Aorta (tissue), 5 donors: ENCODE measurements at regions not wholly inside any gene's neighbourhood (a gene's known extent, or its start where the extent isn't known, plus 50 kb on each side); places are given as distances from the start of the nearest gene placed in this dataset.

Source experiments
- ATAC-seq: fragments of 200-7000 bp; cut with Tn5 transposase; one replicate; pipeline ENCODE4 v1.9.1; 2022; ENCODE audit warnings: moderate library complexity; ENCODE audit not compliant: low FRiP score
- DNase-seq, 2 donors: peaks; one replicate each; pipeline ENCODE4 v3.0.0-alpha.2; 2020
- H3K27ac ChIP-seq, 2 donors: one replicate each; pipeline ENCODE4 v1.5.1; 2013; ENCODE audit warnings: low read length in 2 of 2, mild to moderate bottlenecking in 2 of 2, moderate library complexity in 2 of 2, control low read depth in 1 of 2, inconsistent platforms in 1 of 2, low read depth in 1 of 2
- H3K27me3 ChIP-seq, 2 donors: one replicate each; pipeline ENCODE4 v1.6.1; 2013; ENCODE audit warnings: control low read depth in 1 of 2, low read length in 1 of 2, mild to moderate bottlenecking in 1 of 2, moderate library complexity in 1 of 2; ENCODE audit not compliant: insufficient read depth in 2 of 2, control insufficient read depth in 1 of 2
- H3K36me3 ChIP-seq, 2 donors: one replicate each; pipeline ENCODE4 v1.6.1; 2013; ENCODE audit warnings: control low read depth in 1 of 2, low read length in 1 of 2, mild to moderate bottlenecking in 1 of 2; ENCODE audit not compliant: insufficient read depth in 2 of 2, control insufficient read depth in 1 of 2
- H3K4me1 ChIP-seq, 2 donors: one replicate each; pipeline ENCODE4 v1.6.1; 2013; ENCODE audit warnings: low read length in 2 of 2, control low read depth in 1 of 2, mild to moderate bottlenecking in 1 of 2, moderate library complexity in 1 of 2; ENCODE audit not compliant: insufficient read depth in 2 of 2, control insufficient read depth in 1 of 2
- H3K4me3 ChIP-seq, 2 donors: one replicate each; pipeline ENCODE4 v1.5.1; 2013; ENCODE audit warnings: low read length in 2 of 2, control low read depth in 1 of 2, mild to moderate bottlenecking in 1 of 2
- H3K9me3 ChIP-seq: one replicate; pipeline ENCODE4 v1.6.1; 2013; ENCODE audit warnings: mild to moderate bottlenecking, low read length; ENCODE audit not compliant: control insufficient read depth
- WGBS, 2 donors: extraction: QIAGEN DNeasy Blood & Tissue Kit; methylation state at CpG; one replicate each; pipeline ENCODE4 v1.1.7; 2013; 5-methylcytosine and 5-hydroxymethylcytosine counted together
- intact Hi-C, 2 donors: fragments of 100-400 bp; cut with DNase I; formaldehyde crosslinking; loops; one replicate each; pipeline versions ENCODE4 v1.14.2 to v1.15.0; 2022
- donor health status: healthy with polysubstance abuse.
- donor health status: Bipolar disorder and iron deficiency.
- donor health status: DM: no; HTN: no; CAD: no.
- donor health status: DM: no; HTN: no; CAD: no.
- donor health status: DM: yes; HTN: yes; CAD: no.

- intact Hi-C loops, result no loop called here
These were observed 60.3 kb upstream of the IQSEC1 start for GRCh38 chr3:13133471-13133981.

GRCh38 chr3:13132731-13133410, 59.6 kb upstream of the IQSEC1 start:
- no peak for DNase-seq
- Histone ChIP-seq H3K4me1 (no peaks in the 10 kb centered on the region), H3K27ac (no peak overlapping the region), H3K4me3 (no peak overlapping the region), H3K27me3 (no peaks in the 10 kb centered on the region), H3K36me3 (no peaks in the 10 kb centered on the region), H3K9me3 (no peaks in the 10 kb centered on the region)
- intact Hi-C loops, result no loop called here
- WGBS, 2 donors, result 64 to 69% methylated on average over 6 of the region's 6 CpGs
- no peak for ATAC-seq

More at GRCh38 chr3:13133471-13133981, 60.3 kb upstream of the IQSEC1 start:
- Histone ChIP-seq H3K4me3 (no peak overlapping the region), H3K27ac (no peak overlapping the region), H3K36me3 (no peaks in the 10 kb centered on the region), H3K27me3 (no peaks in the 10 kb centered on the region), H3K4me1 (no peaks in the 10 kb centered on the region), H3K9me3 (no peaks in the 10 kb centered on the region)
- peak in 1 of 2 donors; percentile 58 for DNase-seq
- 59 to 73% methylated on average over 14 of the region's 14 CpGs for WGBS, 2 donors
- ATAC-seq, result no peak

GRCh38 chr3:13132281-13132680, 59.1 kb upstream of the IQSEC1 start:
- Histone ChIP-seq H3K9me3 (no peaks in the 10 kb centered on the region), H3K27me3 (no peaks in the 10 kb centered on the region), H3K4me3 (no peak overlapping the region), H3K27ac (no peak overlapping the region), H3K4me1 (no peaks in the 10 kb centered on the region), H3K36me3 (no peaks in the 10 kb centered on the region)
- intact Hi-C loops, result no loop called here
- DNase-seq, result peak in 1 of 2 donors; percentile 3
- 53 to 61% methylated on average over 4 of the region's 4 CpGs for WGBS, 2 donors
- no peak for ATAC-seq

- ATAC-seq (no peak), DNase-seq (no peak)
- Histone ChIP-seq H3K27me3 (no peaks in the 10 kb centered on the region), H3K9me3 (no peaks in the 10 kb centered on the region), H3K36me3 (no peaks in the 10 kb centered on the region), H3K4me3 (no peak overlapping the region), H3K4me1 (no peaks in the 10 kb centered on the region), H3K27ac (no peak overlapping the region)
- WGBS, 2 donors, result 83 to 88% methylated on average over 3 of the region's 3 CpGs
- intact Hi-C loops, result no loop called here
These were observed 57.4 kb upstream of the IQSEC1 start for GRCh38 chr3:13130464-13131193.

GRCh38 chr3:13125092-13126015, 52.1 kb upstream of the IQSEC1 start:
- Histone ChIP-seq H3K27ac (no peak overlapping the region), H3K4me3 (no peak overlapping the region), H3K9me3 (no peaks in the 10 kb centered on the region), H3K36me3 (no peaks in the 10 kb centered on the region), H3K27me3 (no peaks in the 10 kb centered on the region), H3K4me1 (no peaks in the 10 kb centered on the region)
- WGBS, 2 donors, result 78 to 81% methylated on average over 13 of the region's 13 CpGs
- peak; percentile 15 to 38 for DNase-seq
- ATAC-seq, result no peak
- intact Hi-C loops, result no loop called here

GRCh38 chr3:13124631-13125030, 51.4 kb upstream of the IQSEC1 start:
- H3K4me3 ChIP-seq, result no peak overlapping the region
- no peaks in the 10 kb centered on the region for H3K27me3 ChIP-seq
- 77 to 79% methylated on average over 11 of the region's 11 CpGs for WGBS, 2 donors
- H3K36me3 ChIP-seq, result no peaks in the 10 kb centered on the region
- no peaks in the 10 kb centered on the region for H3K4me1 ChIP-seq
- H3K27ac ChIP-seq, result no peak overlapping the region
- H3K9me3 ChIP-seq, result no peaks in the 10 kb centered on the region
- DNase-seq (peak; percentile 18 to 57), ATAC-seq (no peak)
- intact Hi-C loops, result no loop called here

- no peaks in the 10 kb centered on the region for H3K9me3 ChIP-seq
- no peak overlapping the region for H3K27ac ChIP-seq
- intact Hi-C loops, result no loop called here
- DNase-seq (peak in 1 of 2 donors; percentile 53), ATAC-seq (no peak)
- H3K4me1 ChIP-seq, result no peaks in the 10 kb centered on the region
- 85 to 86% methylated on average over 11 of the region's 11 CpGs for WGBS, 2 donors
- no peak overlapping the region for H3K4me3 ChIP-seq
- no peaks in the 10 kb centered on the region for H3K36me3 ChIP-seq
- no peaks in the 10 kb centered on the region for H3K27me3 ChIP-seq
These were observed 50.5 kb upstream of the IQSEC1 start for GRCh38 chr3:13123765-13124164.

GRCh38 chr3:13123013-13123654, 49.9 kb upstream of the IQSEC1 start:
- Histone ChIP-seq H3K4me1 (no peaks in the 10 kb centered on the region), H3K9me3 (no peaks in the 10 kb centered on the region), H3K36me3 (no peaks in the 10 kb centered on the region), H3K27ac (no peak overlapping the region), H3K27me3 (no peaks in the 10 kb centered on the region), H3K4me3 (no peak overlapping the region)
- WGBS, 2 donors, result 81 to 83% methylated on average over 10 of the region's 10 CpGs
- ATAC-seq, result no peak
- intact Hi-C loops, result no loop called here
- DNase-seq, result peak; percentile 29 to 42
